ENCODE measurements at regions not wholly inside any gene's neighbourhood (a gene's known extent, or its start where the extent isn't known, plus 50 kb on each side); places are given as distances from the start of the nearest gene placed in this dataset.
"Not testable (repeated sequence)": the region's sequence is repeated elsewhere in the genome, so short reads cannot be mapped to it uniquely, and the experiment has no call there.

DNA sequence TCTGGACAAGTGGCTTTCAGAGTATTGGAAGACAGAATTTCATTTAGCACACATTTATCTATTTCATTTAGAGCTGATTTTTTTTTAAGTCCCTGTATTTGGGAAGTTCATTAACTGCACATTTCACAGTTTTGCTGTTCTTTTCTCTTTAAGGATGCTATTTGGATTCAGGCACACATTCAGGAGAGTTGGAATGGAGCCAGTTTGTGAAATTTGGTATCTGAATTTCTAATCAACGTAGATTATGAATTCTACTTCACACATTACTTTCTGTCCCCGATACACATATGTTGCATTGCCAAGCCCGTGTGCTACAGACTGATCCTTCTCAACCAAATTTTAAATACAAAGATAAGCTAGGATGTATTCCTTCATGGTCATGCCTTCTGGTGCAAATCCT lies 503.9 kb downstream of the IRS1 start:
- no peak for DNase-seq (ENCODE audit: low read depth)
- no peak overlapping the region for H3K4me3 ChIP-seq (ENCODE audit: low read depth, low read length)
- TF ChIP-seq, protein P1, sequence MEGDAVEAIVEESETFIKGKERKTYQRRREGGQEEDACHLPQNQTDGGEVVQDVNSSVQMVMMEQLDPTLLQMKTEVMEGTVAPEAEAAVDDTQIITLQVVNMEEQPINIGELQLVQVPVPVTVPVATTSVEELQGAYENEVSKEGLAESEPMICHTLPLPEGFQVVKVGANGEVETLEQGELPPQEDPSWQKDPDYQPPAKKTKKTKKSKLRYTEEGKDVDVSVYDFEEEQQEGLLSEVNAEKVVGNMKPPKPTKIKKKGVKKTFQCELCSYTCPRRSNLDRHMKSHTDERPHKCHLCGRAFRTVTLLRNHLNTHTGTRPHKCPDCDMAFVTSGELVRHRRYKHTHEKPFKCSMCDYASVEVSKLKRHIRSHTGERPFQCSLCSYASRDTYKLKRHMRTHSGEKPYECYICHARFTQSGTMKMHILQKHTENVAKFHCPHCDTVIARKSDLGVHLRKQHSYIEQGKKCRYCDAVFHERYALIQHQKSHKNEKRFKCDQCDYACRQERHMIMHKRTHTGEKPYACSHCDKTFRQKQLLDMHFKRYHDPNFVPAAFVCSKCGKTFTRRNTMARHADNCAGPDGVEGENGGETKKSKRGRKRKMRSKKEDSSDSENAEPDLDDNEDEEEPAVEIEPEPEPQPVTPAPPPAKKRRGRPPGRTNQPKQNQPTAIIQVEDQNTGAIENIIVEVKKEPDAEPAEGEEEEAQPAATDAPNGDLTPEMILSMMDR (IDR thresholded peaks at IDR 0.05; ENCODE audit: insufficient read depth, low read depth, low read length, missing control alignments), result no peak

DNA sequence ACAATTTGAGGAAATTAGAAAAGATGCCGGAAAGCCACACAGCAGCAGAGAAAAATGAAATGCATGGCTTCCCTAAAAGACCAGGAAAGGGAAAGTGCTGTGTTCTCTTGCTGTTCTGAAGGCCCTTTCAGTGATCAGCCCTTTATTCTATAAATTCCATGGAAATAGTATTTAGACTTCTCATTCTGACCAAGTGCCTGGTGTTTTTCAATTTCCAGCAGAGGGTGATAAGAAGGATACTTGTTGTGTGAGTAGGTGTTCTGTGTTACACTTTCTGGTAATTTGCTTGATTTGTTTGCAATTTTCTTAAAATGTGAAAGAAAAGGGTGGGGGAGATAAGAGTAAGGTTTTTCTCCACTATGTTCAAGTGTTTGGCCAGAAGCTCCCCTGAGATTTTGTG lies 504.5 kb downstream of the IRS1 start:
- no peak overlapping the region for H3K4me3 ChIP-seq (ENCODE audit: low read depth, low read length)
- TF ChIP-seq, protein P1 (IDR thresholded peaks at IDR 0.05; ENCODE audit: insufficient read depth, low read depth, low read length, missing control alignments), result no peak
- DNase-seq (ENCODE audit: low read depth), result no peak

DNA sequence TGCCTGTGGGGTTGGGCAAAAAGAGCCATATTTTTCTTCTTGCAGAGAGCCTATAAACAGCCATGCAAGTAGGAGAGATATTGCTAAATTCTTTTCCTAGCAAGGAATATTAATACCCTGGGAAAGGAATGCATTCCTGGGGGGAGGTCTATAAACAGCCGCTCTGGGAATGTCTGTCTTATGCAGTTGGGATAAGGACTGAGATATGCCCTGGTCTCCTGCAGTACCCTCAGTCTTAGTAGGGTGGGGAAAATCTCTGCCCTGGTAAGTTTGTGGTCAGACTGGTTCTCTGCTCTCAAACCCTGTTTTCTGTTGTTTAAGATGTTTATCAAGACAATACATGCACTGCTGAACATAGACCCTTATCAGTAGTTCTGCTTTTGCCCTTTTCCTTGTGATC lies 508.3 kb downstream of the IRS1 start:
- DNase-seq (ENCODE audit: low read depth); H3K4me3 ChIP-seq (ENCODE audit: low read depth, low read length): not testable (repeated sequence)

DNA sequence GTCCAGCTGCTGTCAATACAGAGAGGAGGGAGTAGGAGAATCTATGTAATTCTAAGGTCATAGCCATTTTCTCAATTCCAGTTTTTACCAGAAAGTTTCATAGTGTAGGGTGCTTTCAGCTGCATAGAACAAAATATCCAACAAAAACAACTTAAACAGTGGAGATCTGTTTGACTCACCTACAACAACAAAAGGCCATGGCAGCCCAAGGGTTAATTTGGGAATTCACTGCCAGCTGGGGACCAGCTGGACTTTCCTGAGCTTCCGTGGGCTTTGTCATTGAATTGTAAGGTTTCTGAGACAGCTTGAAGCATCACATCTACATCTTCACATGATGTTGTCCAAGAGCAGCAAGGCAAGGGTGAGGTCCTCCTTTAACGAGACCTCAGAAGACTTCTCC lies 512.7 kb downstream of the IRS1 start:
- TF ChIP-seq, protein P1 (IDR thresholded peaks at IDR 0.05; ENCODE audit: insufficient read depth, low read depth, low read length, missing control alignments), result no peak
- no peak for DNase-seq (ENCODE audit: low read depth)
- no peak overlapping the region for H3K4me3 ChIP-seq (ENCODE audit: low read depth, low read length)

DNA sequence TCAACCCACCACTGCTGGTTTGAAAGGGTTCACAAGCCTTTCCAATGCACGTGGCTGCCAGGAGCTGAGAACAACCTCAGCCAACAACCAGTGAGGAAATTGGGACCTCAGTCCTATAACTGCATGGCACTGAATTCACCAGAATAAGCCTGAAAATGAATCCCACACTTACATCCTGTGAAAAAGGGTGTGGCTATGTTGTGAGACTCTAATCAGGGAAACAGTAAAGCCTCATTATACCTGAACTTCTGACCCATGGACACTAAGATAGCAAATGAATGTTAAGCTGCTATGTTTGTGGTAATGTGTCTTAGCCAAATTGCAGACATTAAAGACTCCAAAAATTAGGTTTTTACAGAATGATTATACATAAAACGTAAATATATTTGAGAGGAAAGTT lies 515.8 kb downstream of the IRS1 start:
- TF ChIP-seq, protein P1 (IDR thresholded peaks at IDR 0.05; ENCODE audit: insufficient read depth, low read depth, low read length, missing control alignments), result no peak
- H3K4me3 ChIP-seq (ENCODE audit: low read depth, low read length), result no peak overlapping the region
- DNase-seq (ENCODE audit: low read depth), result no peak

DNA sequence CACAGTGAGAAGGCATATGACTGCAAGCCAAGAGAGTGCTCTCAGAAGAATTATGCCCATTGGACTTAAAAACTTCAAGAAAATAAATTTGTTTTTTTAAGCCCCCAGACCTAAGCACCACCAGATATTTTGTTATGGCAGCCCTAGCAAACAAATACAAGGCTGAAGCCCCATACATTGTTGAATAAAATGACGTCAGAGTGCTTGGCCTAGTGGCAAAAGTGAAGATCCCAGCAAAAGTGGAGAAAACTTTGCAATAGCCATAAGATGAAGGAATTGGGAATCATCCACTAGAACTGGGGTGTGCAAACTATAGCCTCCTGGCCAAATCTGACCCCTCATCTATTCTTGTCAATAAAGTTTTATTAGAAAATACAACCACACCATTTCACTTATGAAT lies 517.5 kb downstream of the IRS1 start:
- TF ChIP-seq, protein P1 (IDR thresholded peaks at IDR 0.05; ENCODE audit: insufficient read depth, low read depth, low read length, missing control alignments), result no peak
- no peak for DNase-seq (ENCODE audit: low read depth)
- H3K4me3 ChIP-seq (ENCODE audit: low read depth, low read length), result no peak overlapping the region

DNA sequence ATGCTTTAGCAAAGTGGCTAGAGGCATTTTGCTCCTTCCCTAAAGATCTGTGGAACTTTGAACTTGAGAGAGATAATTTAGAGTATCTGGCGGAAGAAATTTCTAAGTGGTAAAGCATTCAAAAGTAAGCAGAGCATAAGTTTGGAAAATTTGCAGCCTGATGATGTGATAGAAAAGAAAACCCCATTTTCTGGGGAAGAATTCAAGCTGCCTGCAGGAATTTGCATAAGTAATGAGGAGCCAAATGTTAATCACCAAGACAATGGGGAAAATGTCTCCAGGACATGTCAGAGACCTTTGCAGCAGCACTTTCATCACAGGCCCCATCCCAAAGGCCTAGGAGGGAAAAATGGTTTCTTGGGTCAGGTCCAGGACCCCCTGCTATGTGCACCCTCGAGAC lies 519.5 kb downstream of the IRS1 start:
- not testable (repeated sequence) for H3K4me3 ChIP-seq (ENCODE audit: low read depth, low read length); DNase-seq (ENCODE audit: low read depth)

DNA sequence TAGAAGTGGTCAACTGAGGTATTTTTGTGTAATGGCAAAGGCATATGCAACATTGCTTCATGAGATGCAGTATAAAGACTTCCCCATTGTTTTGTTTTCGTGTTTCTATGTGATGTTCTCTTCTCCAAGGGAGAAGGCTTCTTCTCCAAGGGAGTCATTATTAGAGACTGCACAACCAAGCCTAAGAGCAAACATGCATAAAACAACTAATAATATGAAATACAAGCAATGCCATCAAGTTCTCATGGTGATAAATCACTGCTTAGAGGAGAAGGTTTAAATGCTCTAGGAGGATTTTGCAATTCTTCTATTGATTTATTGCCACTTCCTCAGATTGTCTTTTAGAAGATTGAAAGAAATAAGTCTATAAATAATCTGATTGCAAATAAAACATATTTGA lies 524.4 kb downstream of the IRS1 start:
- H3K4me3 ChIP-seq (ENCODE audit: low read depth, low read length), result no peak overlapping the region
- TF ChIP-seq, protein P1 (IDR thresholded peaks at IDR 0.05; ENCODE audit: insufficient read depth, low read depth, low read length, missing control alignments), result no peak
- DNase-seq (ENCODE audit: low read depth), result no peak
